ENCODE measurements at regions not wholly inside any gene's neighbourhood (a gene's known extent, or its start where the extent isn't known, plus 50 kb on each side); places are given as distances from the start of the nearest gene placed in this dataset.
"Not testable (repeated sequence)": the region's sequence is repeated elsewhere in the genome, so short reads cannot be mapped to it uniquely, and the experiment has no call there.

- peaks cover 15% of the 10 kb centered on the region for H3K36me3 Mint-ChIP-seq
- CTCF ChIA-PET = no interaction called here
- peaks cover 5% of the 10 kb centered on the region for H3K4me1 Mint-ChIP-seq
- ATAC-seq = no peak
- H3K4me3 Mint-ChIP-seq = no peak overlapping the region
- H3K27ac Mint-ChIP-seq = no peak overlapping the region
- peaks cover 11% of the 10 kb centered on the region for H3K9me3 Mint-ChIP-seq (ENCODE audit: low read depth)
- no peaks in the 10 kb centered on the region for H3K27me3 Mint-ChIP-seq
- no peak for DNase-seq
These were observed 92.4 kb upstream of the TMEM170B start for GRCh38 chr6:11445146-11445545.

- H3K27me3 Mint-ChIP-seq; CTCF ChIA-PET; DNase-seq; ATAC-seq; H3K27ac Mint-ChIP-seq; H3K9me3 Mint-ChIP-seq (ENCODE audit: low read depth); H3K4me3 Mint-ChIP-seq: not testable (repeated sequence)
- Mint-ChIP-seq H3K36me3 (peaks cover 18% of the 10 kb centered on the region), H3K4me1 (peaks cover 20% of the 10 kb centered on the region)
These were observed 94.4 kb upstream of the TMEM170B start for GRCh38 chr6:11443125-11443524.

- H3K27ac Mint-ChIP-seq = no peak overlapping the region
- H3K36me3 Mint-ChIP-seq = peaks cover 18% of the 10 kb centered on the region
- CTCF ChIA-PET = no interaction called here
- H3K9me3 Mint-ChIP-seq (ENCODE audit: low read depth) = peaks cover 9% of the 10 kb centered on the region
- H3K4me1 Mint-ChIP-seq = peaks cover 22% of the 10 kb centered on the region
- ATAC-seq = no peak
- DNase-seq = no peak
- H3K27me3 Mint-ChIP-seq = no peaks in the 10 kb centered on the region
- no peak overlapping the region for H3K4me3 Mint-ChIP-seq
These were observed 95.1 kb upstream of the TMEM170B start for GRCh38 chr6:11442495-11442894.

- no peak for ATAC-seq
- Mint-ChIP-seq H3K4me3 (no peak overlapping the region), H3K9me3 (ENCODE audit: low read depth) (peaks cover 11% of the 10 kb centered on the region), H3K27me3 (no peaks in the 10 kb centered on the region), H3K36me3 (peaks cover 19% of the 10 kb centered on the region), H3K4me1 (peaks cover 22% of the 10 kb centered on the region), H3K27ac (no peak overlapping the region)
- CTCF ChIA-PET = no interaction called here
- DNase-seq = no peak
These were observed 97.7 kb upstream of the TMEM170B start for GRCh38 chr6:11439876-11440275.

- Mint-ChIP-seq H3K4me3 (no peak overlapping the region), H3K4me1 (peaks cover 18% of the 10 kb centered on the region), H3K27ac (peak overlapping the region; percentile 14), H3K36me3 (peaks cover 19% of the 10 kb centered on the region), H3K9me3 (ENCODE audit: low read depth) (peaks cover 7% of the 10 kb centered on the region), H3K27me3 (no peaks in the 10 kb centered on the region)
- CTCF ChIA-PET = no interaction called here
- DNase-seq (no peak), ATAC-seq (peak; percentile 36)
These were observed 98.5 kb upstream of the TMEM170B start for GRCh38 chr6:11439017-11439420.

GRCh38 chr6:11437824-11438459 is 99.6 kb upstream of the TMEM170B start:
- DNase-seq (no peak), ATAC-seq (no peak)
- H3K4me1 Mint-ChIP-seq = peaks cover 18% of the 10 kb centered on the region
- H3K36me3 Mint-ChIP-seq = peaks cover 17% of the 10 kb centered on the region
- CTCF ChIA-PET = interaction anchor here (1.4 kb wide), 1 partner anchor 13 kb away, joined by 5 read pairs; no protein-coding TSS in a partner anchor
- peaks cover 7% of the 10 kb centered on the region for H3K9me3 Mint-ChIP-seq (ENCODE audit: low read depth)
- H3K27ac Mint-ChIP-seq = no peak overlapping the region
- no peaks in the 10 kb centered on the region for H3K27me3 Mint-ChIP-seq
- no peak overlapping the region for H3K4me3 Mint-ChIP-seq

GRCh38 chr6:11436508-11437096 is 100.9 kb upstream of the TMEM170B start:
- H3K36me3 Mint-ChIP-seq = peaks cover 13% of the 10 kb centered on the region

GRCh38 chr6:11434565-11435326 is 102.8 kb upstream of the TMEM170B start:
- Mint-ChIP-seq H3K9me3 (ENCODE audit: low read depth) (peaks cover 2% of the 10 kb centered on the region), H3K36me3 (peaks cover 9% of the 10 kb centered on the region), H3K27ac (no peak overlapping the region), H3K27me3 (no peaks in the 10 kb centered on the region), H3K4me1 (peaks cover 18% of the 10 kb centered on the region), H3K4me3 (no peak overlapping the region)
- CTCF ChIA-PET = interaction anchor here (1.8 kb wide), 1 partner anchor 17 kb away, joined by 4 read pairs; no protein-coding TSS in a partner anchor
- ATAC-seq = no peak
- DNase-seq = no peak

More at GRCh38 chr6:11436508-11437096, 100.9 kb upstream of the TMEM170B start:
- Mint-ChIP-seq H3K4me1 (peaks cover 18% of the 10 kb centered on the region), H3K27me3 (no peaks in the 10 kb centered on the region), H3K27ac (no peak overlapping the region), H3K9me3 (ENCODE audit: low read depth) (peaks cover 2% of the 10 kb centered on the region), H3K4me3 (no peak overlapping the region)
- DNase-seq (no peak), ATAC-seq (no peak)
- CTCF ChIA-PET = interaction anchor here (1.5 kb wide), 1 partner anchor 59 kb away, joined by 4 read pairs; no protein-coding TSS in a partner anchor

- no peak overlapping the region for H3K27ac Mint-ChIP-seq
These were observed 103.7 kb upstream of the TMEM170B start for GRCh38 chr6:11433860-11434259.

GRCh38 chr6:11432713-11433450 is 104.7 kb upstream of the TMEM170B start:
- DNase-seq (no peak), ATAC-seq (no peak)
- Mint-ChIP-seq H3K36me3 (peaks cover 5% of the 10 kb centered on the region), H3K4me3 (no peak overlapping the region), H3K4me1 (peaks cover 20% of the 10 kb centered on the region), H3K9me3 (ENCODE audit: low read depth) (peaks cover 2% of the 10 kb centered on the region), H3K27ac (no peak overlapping the region), H3K27me3 (no peaks in the 10 kb centered on the region)
- CTCF ChIA-PET = interaction anchor here (1.8 kb wide), 1 partner anchor 16 kb away, joined by 4 read pairs; no protein-coding TSS in a partner anchor

More at GRCh38 chr6:11433860-11434259, 103.7 kb upstream of the TMEM170B start:
- Mint-ChIP-seq H3K4me1 (peaks cover 19% of the 10 kb centered on the region), H3K36me3 (peaks cover 6% of the 10 kb centered on the region), H3K9me3 (ENCODE audit: low read depth) (peaks cover 2% of the 10 kb centered on the region), H3K27me3 (no peaks in the 10 kb centered on the region), H3K4me3 (no peak overlapping the region)
- CTCF ChIA-PET = interaction anchor here (0.7 to 1.8 kb wide), 2 partner anchors 17 to 167 kb away, joined by 4 to 5 read pairs; no protein-coding TSS in a partner anchor
- ATAC-seq (no peak), DNase-seq (no peak)

- Mint-ChIP-seq H3K27ac (no peak overlapping the region), H3K4me3 (no peak overlapping the region), H3K4me1 (peaks cover 20% of the 10 kb centered on the region), H3K27me3 (no peaks in the 10 kb centered on the region), H3K36me3 (peaks cover 3% of the 10 kb centered on the region), H3K9me3 (ENCODE audit: low read depth) (peaks cover 2% of the 10 kb centered on the region)
- CTCF ChIA-PET = no interaction called here
- DNase-seq (no peak), ATAC-seq (no peak)
These were observed 105.5 kb upstream of the TMEM170B start for GRCh38 chr6:11432091-11432490.

- CTCF ChIA-PET = no interaction called here
- Mint-ChIP-seq H3K4me3 (no peak overlapping the region), H3K27ac (no peak overlapping the region), H3K27me3 (no peaks in the 10 kb centered on the region), H3K4me1 (peaks cover 20% of the 10 kb centered on the region), H3K9me3 (ENCODE audit: low read depth) (peaks cover 2% of the 10 kb centered on the region), H3K36me3 (peaks cover 3% of the 10 kb centered on the region)
- ATAC-seq (no peak), DNase-seq (no peak)
These were observed 106.1 kb upstream of the TMEM170B start for GRCh38 chr6:11431455-11431937.

- Mint-ChIP-seq H3K36me3 (peaks cover 2% of the 10 kb centered on the region), H3K27me3 (no peaks in the 10 kb centered on the region), H3K27ac (no peak overlapping the region), H3K4me1 (peaks cover 20% of the 10 kb centered on the region), H3K4me3 (no peak overlapping the region), H3K9me3 (ENCODE audit: low read depth) (no peaks in the 10 kb centered on the region)
- CTCF ChIA-PET = no interaction called here
- ATAC-seq (no peak), DNase-seq (no peak)
These were observed 107.5 kb upstream of the TMEM170B start for GRCh38 chr6:11430036-11430435.
